ENCODE measurements at regions not wholly inside any gene's neighbourhood (a gene's known extent, or its start where the extent isn't known, plus 50 kb on each side); places are given as distances from the start of the nearest gene placed in this dataset.
"Not testable (repeated sequence)": the region's sequence is repeated elsewhere in the genome, so short reads cannot be mapped to it uniquely, and the experiment has no call there.

- DNase-seq = no peak
Observed at GRCh38 chr13:87122551-87122950, 548.6 kb upstream of the SLITRK5 start.

- DNase-seq = no peak
Observed at GRCh38 chr13:87123987-87124784, 547.0 kb upstream of the SLITRK5 start.

DNA sequence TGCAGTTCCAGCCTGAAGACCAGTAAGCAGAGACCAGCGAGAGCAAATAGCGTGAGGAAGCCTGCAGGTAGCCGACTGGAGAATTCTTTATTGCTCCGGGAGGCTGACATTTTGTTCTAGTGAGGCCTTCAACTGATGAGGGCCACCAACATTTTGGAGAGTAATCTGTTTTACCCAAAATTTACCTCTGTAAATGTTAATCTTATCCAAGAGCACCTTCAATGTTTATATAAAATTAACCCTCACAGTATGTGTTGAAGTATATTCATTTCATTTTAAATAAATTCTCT, 546.4 kb upstream of the SLITRK5 start:
- DNase-seq = no peak

DNA sequence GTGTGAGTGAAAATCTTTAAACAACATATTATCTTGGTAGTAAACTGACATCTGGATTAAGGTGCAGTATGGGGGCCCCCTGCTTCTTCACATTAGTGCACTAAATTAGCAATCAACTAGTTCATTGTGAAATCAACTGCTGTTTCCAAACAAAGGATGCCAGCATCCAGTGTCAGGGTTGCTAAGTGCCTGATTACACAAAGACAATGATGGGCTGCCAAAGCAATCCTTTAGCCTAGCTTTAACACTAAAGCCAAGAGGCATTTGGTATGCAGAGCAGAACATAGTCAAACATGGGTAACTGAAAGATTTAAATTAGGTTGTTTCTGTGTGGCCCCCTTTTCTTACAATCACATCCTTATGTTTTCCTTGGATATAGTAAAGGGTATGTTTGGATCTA, 543.1 kb upstream of the SLITRK5 start:
- no peak for DNase-seq

- DNase-seq = no peak
Observed at GRCh38 chr13:87128491-87128890, 542.7 kb upstream of the SLITRK5 start.

DNA sequence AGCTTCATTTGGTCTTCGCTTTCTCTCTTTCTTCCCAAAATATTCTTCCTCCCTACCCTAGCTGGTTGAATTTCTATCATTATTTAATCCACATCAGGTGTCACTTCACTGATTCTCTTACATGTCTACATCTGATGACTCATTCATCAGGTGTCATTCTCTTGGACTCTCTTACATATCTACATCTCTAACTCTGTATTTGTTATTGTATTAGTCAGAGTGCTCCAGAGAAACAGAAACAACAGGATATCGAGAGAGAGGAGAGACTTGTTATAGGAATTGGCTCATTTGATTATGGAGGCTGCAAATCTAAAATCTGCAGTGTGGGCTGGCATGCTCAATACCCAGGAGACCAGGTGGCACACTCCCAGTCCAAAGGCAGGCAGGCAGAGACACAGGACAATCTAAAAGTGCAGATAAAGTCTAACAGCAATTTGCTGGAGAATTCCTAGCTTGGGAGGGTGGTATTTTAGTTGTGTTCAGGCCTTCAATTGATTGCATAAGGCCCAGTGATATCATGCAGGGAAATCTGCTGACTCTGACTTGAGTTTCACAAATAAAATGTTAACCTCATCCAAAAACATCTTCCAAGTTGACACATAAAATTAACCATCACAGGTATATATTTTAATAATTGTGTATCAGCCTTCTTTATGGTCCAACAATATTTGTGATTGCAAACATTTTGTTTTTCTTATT, 541.4 kb upstream of the SLITRK5 start:
- no peak for DNase-seq

- no peak for DNase-seq
Observed at GRCh38 chr13:87130423-87130822, 540.7 kb upstream of the SLITRK5 start.

DNA sequence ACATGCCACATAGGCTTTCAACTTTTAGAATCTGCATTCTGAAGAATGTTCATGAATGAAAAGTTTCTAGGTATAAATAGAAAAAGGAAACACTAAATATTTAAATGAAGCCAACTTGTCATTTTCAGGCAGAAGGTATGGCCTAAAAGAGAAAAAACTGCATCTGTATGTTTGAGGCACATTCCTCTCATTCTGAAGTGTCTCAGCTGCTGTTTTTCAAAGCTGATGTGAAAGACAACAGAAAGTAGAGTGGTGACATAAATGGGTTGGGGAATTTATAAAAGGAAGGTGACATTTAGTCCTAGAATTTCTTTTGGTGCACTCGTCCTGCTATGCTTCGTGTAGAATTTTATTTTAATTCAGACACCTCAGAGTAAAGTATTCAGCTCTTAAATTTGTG, 539.6 kb upstream of the SLITRK5 start:
- no peak for DNase-seq

GRCh38 chr13:87138866-87139265, 532.3 kb upstream of the SLITRK5 start:
- DNase-seq = no peak

- no peak for DNase-seq
Observed at GRCh38 chr13:87147076-87147475, 524.1 kb upstream of the SLITRK5 start.

GRCh38 chr13:87153371-87153770, 517.8 kb upstream of the SLITRK5 start:
- DNase-seq = no peak

- no peak for DNase-seq
Observed at GRCh38 chr13:87166348-87166747, 504.8 kb upstream of the SLITRK5 start.

GRCh38 chr13:87168390-87168789, 502.8 kb upstream of the SLITRK5 start:
- DNase-seq = no peak

GRCh38 chr13:87169337-87169736, 501.8 kb upstream of the SLITRK5 start:
- DNase-seq = no peak

DNA sequence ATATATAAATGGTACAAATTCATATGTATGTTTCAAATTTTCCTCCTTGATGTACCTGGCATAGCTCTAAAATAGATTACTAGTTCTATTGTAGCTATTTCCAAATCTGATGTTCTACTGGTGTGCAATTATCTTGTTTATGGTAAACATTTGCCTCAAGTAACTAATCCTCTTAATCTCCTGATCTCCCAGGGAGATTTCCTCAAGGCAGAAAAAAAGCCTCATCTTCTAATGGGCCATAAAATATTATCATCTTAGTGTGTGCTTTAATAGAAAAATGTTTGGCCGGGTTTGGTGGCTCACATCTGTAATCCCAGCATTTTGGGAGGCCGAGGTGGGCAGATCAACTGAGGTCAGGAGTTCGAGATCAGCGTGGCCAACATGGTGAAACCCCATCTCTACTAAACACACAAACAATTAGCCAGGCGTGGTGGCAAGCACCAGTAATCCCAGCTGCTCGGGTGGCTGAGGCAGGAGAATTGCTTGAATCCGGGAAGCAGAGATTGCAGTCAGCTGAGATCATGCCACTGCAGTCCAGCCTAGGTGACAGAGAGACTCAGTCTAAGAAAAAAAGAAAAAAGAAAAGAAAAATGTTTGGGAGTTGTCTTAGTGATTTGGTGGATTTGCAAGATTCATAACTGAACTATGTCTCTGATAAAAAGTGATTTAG, 498.9 kb upstream of the SLITRK5 start:
- no peak for DNase-seq

- not testable (repeated sequence) for DNase-seq
Observed at GRCh38 chr13:87185138-87185537, 486.0 kb upstream of the SLITRK5 start.

DNA sequence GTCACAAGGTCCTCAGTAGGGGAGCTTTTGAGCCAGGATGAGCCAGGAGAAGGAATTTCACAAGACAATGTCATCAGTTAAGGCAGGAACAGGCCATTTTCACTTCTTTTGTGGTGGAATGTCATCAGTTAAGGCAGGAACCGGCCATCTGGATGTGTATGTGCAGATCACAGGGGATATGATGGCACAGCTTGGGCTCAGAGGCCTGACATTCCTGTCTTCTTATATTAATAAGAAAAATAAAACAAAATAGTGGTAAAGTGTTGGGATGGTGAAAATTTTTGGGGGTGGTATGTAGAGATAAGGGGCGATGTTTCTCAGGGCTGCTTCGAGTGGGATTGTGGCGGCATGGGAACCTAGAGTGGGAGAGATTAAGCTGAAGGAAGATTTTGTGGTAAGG, 484.5 kb upstream of the SLITRK5 start:
- DNase-seq = not testable (repeated sequence)

DNA sequence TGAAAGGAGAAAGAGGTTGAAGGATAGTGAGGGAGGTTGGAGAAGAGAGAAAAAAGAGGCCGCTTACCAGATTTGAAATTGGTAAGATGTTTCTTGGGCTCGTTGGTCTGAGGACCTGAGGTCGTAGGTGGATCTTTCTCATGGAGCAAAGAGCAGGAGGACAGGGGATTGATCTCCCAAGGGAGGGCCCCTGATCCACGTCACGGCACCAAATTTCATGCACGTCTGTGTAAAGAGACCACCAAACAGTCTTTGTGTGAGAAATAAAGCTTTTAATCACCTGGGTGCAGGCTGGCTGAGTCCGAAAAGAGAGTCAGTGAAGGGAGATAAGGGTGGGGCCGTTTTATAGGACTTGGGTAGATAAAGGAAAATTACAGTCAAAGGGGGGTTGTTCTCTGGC, 479.7 kb upstream of the SLITRK5 start:
- not testable (repeated sequence) for DNase-seq

DNA sequence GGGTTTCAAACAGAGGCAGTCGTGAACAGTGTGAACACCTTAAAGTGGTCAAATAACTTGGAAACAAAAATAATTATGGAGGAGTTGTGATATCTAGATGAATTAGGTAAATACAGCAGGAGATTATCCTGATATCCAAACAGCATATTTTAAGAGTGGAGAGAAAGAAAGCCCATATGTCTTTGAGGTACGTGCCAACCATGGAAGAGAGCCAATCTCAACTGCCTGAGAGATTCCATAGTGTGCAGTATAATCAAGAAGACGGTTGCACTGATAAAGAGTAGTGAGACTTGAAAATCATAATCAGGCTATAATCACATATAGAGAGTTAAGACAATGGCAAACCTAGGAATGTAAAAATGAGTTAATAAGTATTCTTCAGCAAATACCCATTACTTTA, 472.8 kb upstream of the SLITRK5 start:
- no peak for DNase-seq

GRCh38 chr13:87206708-87207107, 464.5 kb upstream of the SLITRK5 start:
- DNase-seq = no peak

GRCh38 chr13:87207280-87208003, 463.7 kb upstream of the SLITRK5 start:
- DNase-seq = no peak

DNA sequence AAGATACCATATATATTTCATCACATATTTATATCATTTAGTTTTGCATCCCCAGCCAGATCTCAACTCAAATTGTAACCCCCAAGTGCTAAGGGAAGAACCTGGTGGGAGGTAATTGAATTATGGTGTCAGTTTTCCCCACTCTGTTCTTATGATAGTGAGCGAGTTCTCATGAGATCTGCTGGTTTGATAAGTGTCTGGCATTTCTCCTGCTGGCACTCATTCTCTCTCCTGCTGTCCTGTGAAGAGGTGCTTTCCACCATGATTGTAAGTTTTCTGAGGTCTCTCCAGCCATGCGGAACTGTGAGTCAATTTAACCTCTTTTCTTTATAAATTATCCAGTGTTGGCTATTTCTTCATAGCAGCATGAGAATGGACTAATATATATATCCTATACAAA, 462.5 kb upstream of the SLITRK5 start:
- DNase-seq = no peak

GRCh38 chr13:87234981-87235380, 436.2 kb upstream of the SLITRK5 start:
- DNase-seq = no peak

GRCh38 chr13:87235621-87236020, 435.6 kb upstream of the SLITRK5 start:
- DNase-seq = no peak

Measured in stimulated activated CD8-positive, alpha-beta memory T cell treated with anti-CD3 and anti-CD28 coated beads, Interleukin-4, amount 100 ng/mL, for 48 hours (primary cell).